MM.1S (cell line): ENCODE measurements at regions not wholly inside any gene's neighbourhood (a gene's known extent, or its start where the extent isn't known, plus 50 kb on each side); places are given as distances from the start of the nearest gene placed in this dataset.

ENCODE experiments used
- DNase-seq: peaks from one replicate; pipeline ENCODE4 v3.0.0-alpha.2; 2015
- H2AFZ ChIP-seq: fragments of 300-600 bp; sonication (generic); 2 replicates; pipeline ENCODE4 v1.6.0; 2016; ENCODE audit warnings: antibody characterized with exemption, low read length
- H3F3A ChIP-seq: fragments of 300-600 bp; sonication (generic); 2 replicates; pipeline ENCODE4 v1.6.1; 2016; ENCODE audit warnings: mild to moderate bottlenecking, antibody characterized with exemption, low read length, moderate library complexity, mixed read lengths; ENCODE audit not compliant: insufficient read depth
- H3K27ac ChIP-seq: fragments of 300-600 bp; sonication (generic); 2 replicates; pipeline ENCODE4 v1.5.1; 2016; ENCODE audit warnings: mild to moderate bottlenecking, low read length
- H3K27me3 ChIP-seq: fragments of 300-600 bp; sonication (generic); replicated peaks from 2 replicates; pipeline ENCODE4 v1.6.0; 2016; ENCODE audit warnings: low read length; ENCODE audit not compliant: insufficient read depth
- H3K36me3 ChIP-seq: fragments of 300-600 bp; sonication (generic); replicated peaks from 2 replicates; pipeline ENCODE4 v1.6.1; 2016; ENCODE audit warnings: mild to moderate bottlenecking, low read length, mixed read lengths; ENCODE audit not compliant: insufficient read depth
- H3K4me1 ChIP-seq: fragments of 300-600 bp; sonication (generic); 2 replicates; pipeline ENCODE4 v1.6.1; 2016; ENCODE audit warnings: low read length, mixed read lengths
- H3K4me2 ChIP-seq: fragments of 300-600 bp; sonication (generic); 2 replicates; pipeline ENCODE4 v1.6.0; 2016; ENCODE audit warnings: low read depth, low read length
- H3K4me3 ChIP-seq: fragments of 300-600 bp; sonication (generic); 2 replicates; pipeline ENCODE4 v1.5.1; 2016; ENCODE audit warnings: low read length, mixed read lengths
- H3K79me2 ChIP-seq: fragments of 300-600 bp; sonication (generic); 2 replicates; pipeline ENCODE4 v1.6.1; 2016; ENCODE audit warnings: mixed run types, low read length, mixed read lengths
- H3K9ac ChIP-seq: fragments of 300-600 bp; sonication (generic); 2 replicates; pipeline ENCODE4 v1.6.1; 2016; ENCODE audit warnings: low read length, mixed read lengths
- H3K9me2 ChIP-seq: fragments of 300-600 bp; sonication (generic); replicated peaks from 2 replicates; pipeline ENCODE4 v1.6.1; 2016; ENCODE audit warnings: mild to moderate bottlenecking, low read length, mixed read lengths; ENCODE audit not compliant: insufficient read depth
- H3K9me3 ChIP-seq: fragments of 300-600 bp; sonication (generic); replicated peaks from 2 replicates; pipeline ENCODE4 v1.6.1; 2016; ENCODE audit warnings: mild to moderate bottlenecking, low read length, mixed read lengths; ENCODE audit not compliant: insufficient read depth
- H4K20me1 ChIP-seq: fragments of 300-600 bp; sonication (generic); 2 replicates; pipeline ENCODE4 v1.6.1; 2016; ENCODE audit warnings: mild to moderate bottlenecking, low read length, moderate library complexity, mixed read lengths; ENCODE audit not compliant: insufficient read depth
- CTCF ChIP-seq: fragments of 300-600 bp; sonication (generic); IDR thresholded peaks from 2 replicates; pipeline ENCODE4 v1.5.1; 2016; ENCODE audit warnings: antibody characterized with exemption, low read length, mixed read lengths
- EZH2 ChIP-seq: fragments of 300-600 bp; sonication (generic); optimal IDR thresholded peaks from 2 replicates; pipeline ENCODE3; 2017; ENCODE audit warnings: low read depth, mild to moderate bottlenecking, antibody characterized with exemption, low read length, mixed read lengths
- EZH2phosphoT487 ChIP-seq: fragments of 300-600 bp; sonication (generic); IDR thresholded peaks from 2 replicates; pipeline ENCODE4 v1.6.1; 2018; ENCODE audit warnings: antibody characterized with exemption, low read length

GRCh38 chr6:214428-214827 is 77.9 kb upstream of the DUSP22 start:
- Histone ChIP-seq H3K4me1 (peaks cover 13% of the 10 kb centered on the region), H3K27ac (no peak overlapping the region), H2AFZ (no peak overlapping the region), H3K4me2 (no peak overlapping the region), H3K36me3 (no peaks in the 10 kb centered on the region), H3K27me3 (no peaks in the 10 kb centered on the region), H3K9me2 (no peaks in the 10 kb centered on the region), H4K20me1 (no peaks in the 10 kb centered on the region), H3K4me3 (no peak overlapping the region), H3K9me3 (no peaks in the 10 kb centered on the region), H3K79me2 (no peaks in the 10 kb centered on the region), H3K9ac (no peak overlapping the region), H3F3A (0 out of 2 replicates have a peak, but pooled peaks cover 4% of the 10 kb centered on the region)
- no peak for DNase-seq
- TF ChIP-seq EZH2 (no peak), EZH2phosphoT487 (no peak), CTCF (no peak)

- no peaks in the 10 kb centered on the region for H3K36me3 ChIP-seq
- no peaks in the 10 kb centered on the region for H4K20me1 ChIP-seq
- TF ChIP-seq CTCF (no peak), EZH2 (no peak), EZH2phosphoT487 (no peak)
- no peak overlapping the region for H3K4me3 ChIP-seq
- H3K27me3 ChIP-seq, result no peaks in the 10 kb centered on the region
- H3K9me3 ChIP-seq, result no peaks in the 10 kb centered on the region
- H3K27ac ChIP-seq, result no peak overlapping the region
- 0 out of 2 replicates have a peak, but pooled peaks cover 6% of the 10 kb centered on the region for H3F3A ChIP-seq
- H3K4me2 ChIP-seq, result no peak overlapping the region
- no peak for DNase-seq
- H2AFZ ChIP-seq, result no peak overlapping the region
- H3K9ac ChIP-seq, result no peak overlapping the region
- no peaks in the 10 kb centered on the region for H3K79me2 ChIP-seq
- no peaks in the 10 kb centered on the region for H3K9me2 ChIP-seq
- H3K4me1 ChIP-seq, result peaks cover 7% of the 10 kb centered on the region; the same call in 1 of the 2 replicates
Measured at GRCh38 chr6:215335-216034, 76.8 kb upstream of the DUSP22 start.

GRCh38 chr6:217048-217659 is 75.1 kb upstream of the DUSP22 start:
- TF ChIP-seq CTCF (peak; percentile 77), EZH2 (no peak)
- H3K9me3 ChIP-seq, result no peaks in the 10 kb centered on the region
- no peak overlapping the region for H3K4me3 ChIP-seq
- no peaks in the 10 kb centered on the region for H3K36me3 ChIP-seq
- H3F3A ChIP-seq, result peaks cover 23% of the 10 kb centered on the region
- H2AFZ ChIP-seq, result no peak overlapping the region
- H3K4me2 ChIP-seq, result no peak overlapping the region
- H3K9ac ChIP-seq, result no peak overlapping the region
- no peak overlapping the region for H3K27ac ChIP-seq
- peak; percentile 51 for DNase-seq
- no peaks in the 10 kb centered on the region for H3K27me3 ChIP-seq
- H3K9me2 ChIP-seq, result no peaks in the 10 kb centered on the region
- H3K79me2 ChIP-seq, result no peaks in the 10 kb centered on the region
- H3K4me1 ChIP-seq, result peaks cover 19% of the 10 kb centered on the region
- no peaks in the 10 kb centered on the region for H4K20me1 ChIP-seq
